K562 (cell line): ENCODE measurements at regions not wholly inside any gene's neighbourhood (a gene's known extent, or its start where the extent isn't known, plus 50 kb on each side); places are given as distances from the start of the nearest gene placed in this dataset.

Experiments used
- ATAC-seq: fragments of 200-7000 bp; cut with Tn5 transposase; 3 replicates; pipeline ENCODE4 v1.9.1; 2020; ENCODE audit warnings: moderate library complexity
- BruUV-seq: library from RNA; stranded (reverse); fragments of 400-500 nt; replicated peaks from 2 replicates; lab custom pipeline; 2021; lab: Mats Ljungman, UMichigan
- CTCF ChIA-PET: fragments of 300-600 bp; formaldehyde crosslinking; extraction: SDS; loops from one replicate; lab custom pipeline; 2021; ENCODE audit warnings: low intra/inter-chr PET ratio; lab: Yijun Ruan, JAX
- POLR2A ChIA-PET: fragments of 300-600, 350-650 bp; sonication (Branson Sonifier 250); formaldehyde crosslinking; extraction: SDS; loops from one replicate; lab custom pipeline; 2021; ENCODE audit warnings: antibody characterized with exemption, inconsistent platforms; lab: Yijun Ruan, JAX
- DNase-seq, 4 experiments: peaks; one replicate each; pipeline versions ENCODE4 v3.0.0 to v3.0.0-alpha.2; 2011 to 2018; ENCODE audit warnings: low spot score in 3 of 4, mixed read lengths in 3 of 4; ENCODE audit errors: extremely low read depth in 1 of 4
- FAIRE-seq: peaks from 2 replicates; lab custom pipeline; 2011; peaks lifted over from hg19 to GRCh38; lab: Jason Lieb, UNC
- H2AFZ ChIP-seq: 2 replicates; pipeline ENCODE4 v1.6.0; 2011; ENCODE audit warnings: low read depth, low read length, control low read depth, inconsistent platforms
- H3K27ac ChIP-seq: fragments of 200-600 bp; 3 replicates; pipeline ENCODE4 v1.8.0; 2011; ENCODE audit warnings: low read depth, mild to moderate bottlenecking, control low read depth, inconsistent platforms, low read length, moderate library complexity, mixed read lengths; ENCODE audit errors: extremely low read depth
- H3K27me3 ChIP-seq, 2 experiments: fragments of 300-600 bp in 1 of 2; 2 replicates in 1 of 2; 3 replicates in 1 of 2; pipeline versions ENCODE4 v1.6.0 to v1.8.0; 2011; ENCODE audit warnings: inconsistent platforms in 2 of 2, low read length in 2 of 2, mild to moderate bottlenecking in 1 of 2, mixed read lengths in 1 of 2, moderate library complexity in 1 of 2; ENCODE audit not compliant: control insufficient read depth in 2 of 2, insufficient read depth in 2 of 2
- H3K36me3 ChIP-seq: fragments of 300-600 bp; 3 replicates; pipeline ENCODE4 v1.8.0; 2011; ENCODE audit warnings: mild to moderate bottlenecking, low read length, inconsistent platforms; ENCODE audit not compliant: control insufficient read depth, insufficient read depth
- H3K4me1 ChIP-seq, 2 experiments: fragments of 200-600 bp in 1 of 2; replicated peaks in 1 of 2; 2 replicates in 1 of 2; 3 replicates in 1 of 2; pipeline versions ENCODE4 v1.5.1 to v1.8.0; 2011; ENCODE audit warnings: inconsistent platforms in 2 of 2, low read length in 2 of 2, mild to moderate bottlenecking in 1 of 2, mixed read lengths in 1 of 2, moderate library complexity in 1 of 2; ENCODE audit not compliant: control insufficient read depth in 2 of 2, insufficient read depth in 2 of 2
- H3K4me2 ChIP-seq: 2 replicates; pipeline ENCODE4 v1.6.1; 2011; ENCODE audit warnings: low read length, control low read depth, inconsistent platforms, mixed read lengths; ENCODE audit not compliant: insufficient read depth
- H3K4me3 ChIP-seq: fragments of 200-600 bp; sonication (generic), shearing (Covaris generic); 2 replicates; pipeline ENCODE4 v1.5.1; 2016; ENCODE audit warnings: control low read depth, inconsistent platforms
- H3K79me2 ChIP-seq: fragments of 200-600 bp; 3 replicates; pipeline ENCODE4 v1.8.0; 2011; ENCODE audit warnings: low read length, inconsistent platforms; ENCODE audit not compliant: control insufficient read depth, insufficient read depth
- H3K9ac ChIP-seq, 2 experiments: 2 replicates each; pipeline versions ENCODE4 v1.6.0 to v1.6.1; 2011; ENCODE audit warnings: low read depth in 2 of 2, low read length in 2 of 2, control low read depth in 1 of 2, inconsistent platforms in 1 of 2, mild to moderate bottlenecking in 1 of 2, mixed read lengths in 1 of 2; ENCODE audit not compliant: insufficient read depth in 1 of 2
- H3K9me1 ChIP-seq: one replicate; pipeline ENCODE4 v1.6.0; 2011; ENCODE audit warnings: inconsistent platforms, mild to moderate bottlenecking, low read length, moderate library complexity; ENCODE audit not compliant: control insufficient read depth, insufficient read depth
- H3K9me3 ChIP-seq: replicated peaks from 2 replicates; pipeline ENCODE4 v1.5.1; 2011; ENCODE audit warnings: low read depth, low read length, inconsistent platforms; ENCODE audit not compliant: control insufficient read depth, insufficient read depth
- H4K20me1 ChIP-seq: replicated peaks from 2 replicates; pipeline ENCODE4 v1.6.1; 2011; ENCODE audit warnings: low read length, inconsistent platforms, mixed read lengths; ENCODE audit not compliant: control insufficient read depth, insufficient read depth
- CC2D1A ChIP-seq: fragments of 450-650 bp; IDR thresholded peaks from 2 replicates; pipeline ENCODE4 v1.6.1; 2017; ENCODE audit warnings: mild to moderate bottlenecking
- ELF4 ChIP-seq: fragments of 450-650 bp; formaldehyde crosslinking; IDR thresholded peaks from 2 replicates; pipeline ENCODE4 v1.4.0; 2022; ENCODE audit warnings: missing genetic modification characterization
- FOSL1 ChIP-seq: fragments of 200-800 bp; sonication (Bioruptor generic); conservative IDR thresholded peaks from 2 replicates; pipeline ENCODE4 v1.6.1; 2016; ENCODE audit warnings: missing genetic modification characterization, missing compliant biosample characterization
- NCOR1 ChIP-seq: fragments of 450-650 bp; IDR thresholded peaks from 2 replicates; pipeline ENCODE4 v1.6.1; 2016; ENCODE audit warnings: mild to moderate bottlenecking, moderate library complexity
- TARDBP ChIP-seq: fragments of 450-650 bp; IDR thresholded peaks from 2 replicates; pipeline ENCODE4 v1.6.1; 2016
- WHSC1 ChIP-seq: IDR thresholded peaks from one replicate; pipeline ENCODE4 v1.6.1; 2012; ENCODE audit warnings: low read length, control low read depth, inconsistent platforms
- ZKSCAN1 ChIP-seq: fragments of 150-350 bp; IDR thresholded peaks from 2 replicates; pipeline ENCODE4 v1.6.1; 2016; ENCODE audit warnings: low read depth, low read length
- WGBS: fragments of 100-300 bp; shearing (Covaris generic); methylation state at CpG from one replicate; pipeline ENCODE4 v1.1.6; 2016; ENCODE audit warnings: low coverage, mixed read lengths; ENCODE audit not compliant: insufficient coverage; ENCODE audit errors: missing lambda C conversion rate; 5-methylcytosine and 5-hydroxymethylcytosine counted together
- in situ Hi-C: fragments of 300-500 bp; cut with MboI; formaldehyde crosslinking; loops from 4 replicates; pipeline ENCODE4 v1.15.0; 2018; ENCODE audit warnings: inconsistent platforms, mixed read lengths
- intact Hi-C: fragments of 100-400 bp; cut with micrococcal nuclease; formaldehyde crosslinking; loops from 2 replicates; pipeline ENCODE4 v1.14.2; 2022
- TF ChIP-seq, protein P1 (sequence below): sonication (generic); formaldehyde crosslinking; IDR thresholded peaks from 2 replicates; pipeline ENCODE4 v1.8.1; 2022; ENCODE audit warnings: missing genetic modification reagents

DNA sequence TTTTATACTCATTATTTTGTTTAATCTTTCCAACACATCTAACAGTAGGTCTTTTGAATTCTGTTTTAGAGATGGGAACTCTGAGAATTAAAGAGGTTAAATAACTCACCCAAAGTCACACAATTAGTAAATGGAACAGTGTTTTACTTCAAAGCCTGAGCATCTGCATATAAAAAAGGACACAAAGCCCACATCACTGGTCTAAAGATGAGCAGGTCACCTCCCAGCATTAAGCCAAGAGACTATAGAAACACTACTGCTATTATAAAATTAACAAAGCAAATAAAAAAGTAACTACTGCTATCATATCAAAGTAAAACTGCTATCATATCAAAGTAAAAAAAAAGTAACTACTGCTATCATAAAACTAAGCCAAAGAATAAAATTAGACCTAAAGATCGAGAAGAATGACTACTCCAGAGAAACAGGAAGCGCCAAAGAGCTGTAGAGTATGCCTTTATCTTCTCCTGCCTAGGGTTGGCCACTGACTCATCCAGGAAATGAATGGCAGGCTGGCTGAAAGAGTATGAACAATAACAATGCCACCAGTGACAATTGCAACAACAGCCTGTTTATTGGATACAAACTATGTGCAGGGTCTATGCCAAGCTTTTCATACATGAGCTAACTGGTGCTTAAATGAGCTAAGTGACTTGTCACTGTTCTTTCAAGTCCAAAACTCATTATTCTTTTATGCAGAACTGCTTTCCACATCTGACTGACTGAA is 1153.0 kb upstream of the TENM4 start:
- H2AFZ ChIP-seq = no peak overlapping the region
- ChIA-PET POLR2A (no interaction called here), CTCF (no interaction called here)
- in situ Hi-C loops (no loop called here), intact Hi-C loops (no loop called here)
- H3K79me2 ChIP-seq = no peaks in the 10 kb centered on the region
- no peaks in the 10 kb centered on the region for H3K27me3 ChIP-seq
- DNase-seq = no peak
- no peak for ATAC-seq
- no peak for FAIRE-seq
- no peak overlapping the region for H3K9ac ChIP-seq
- no peaks in the 10 kb centered on the region for H3K9me3 ChIP-seq
- no peak overlapping the region for H3K27ac ChIP-seq
- no peaks in the 10 kb centered on the region for H3K4me1 ChIP-seq
- H4K20me1 ChIP-seq = no peaks in the 10 kb centered on the region
- 0% methylated on average over 2 of the region's 2 CpGs for WGBS
- no peak for TF ChIP-seq WHSC1
- no peak for TF ChIP-seq ELF4
- TF ChIP-seq TARDBP = no peak
- TF ChIP-seq NCOR1 = no peak
- no peak for TF ChIP-seq ZKSCAN1
- TF ChIP-seq FOSL1 (tag) = peak; percentile 27; the same call in 1 of the 2 replicates
- TF ChIP-seq, protein P1, sequence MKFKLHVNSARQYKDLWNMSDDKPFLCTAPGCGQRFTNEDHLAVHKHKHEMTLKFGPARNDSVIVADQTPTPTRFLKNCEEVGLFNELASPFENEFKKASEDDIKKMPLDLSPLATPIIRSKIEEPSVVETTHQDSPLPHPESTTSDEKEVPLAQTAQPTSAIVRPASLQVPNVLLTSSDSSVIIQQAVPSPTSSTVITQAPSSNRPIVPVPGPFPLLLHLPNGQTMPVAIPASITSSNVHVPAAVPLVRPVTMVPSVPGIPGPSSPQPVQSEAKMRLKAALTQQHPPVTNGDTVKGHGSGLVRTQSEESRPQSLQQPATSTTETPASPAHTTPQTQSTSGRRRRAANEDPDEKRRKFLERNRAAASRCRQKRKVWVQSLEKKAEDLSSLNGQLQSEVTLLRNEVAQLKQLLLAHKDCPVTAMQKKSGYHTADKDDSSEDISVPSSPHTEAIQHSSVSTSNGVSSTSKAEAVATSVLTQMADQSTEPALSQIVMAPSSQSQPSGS (CRISPR knock-in tag) = no peak
- TF ChIP-seq CC2D1A = no peak
- TF ChIP-seq, all 486 proteins: peak for 1
- BruUV-seq = no TSS peak
- H3K4me2 ChIP-seq = no peak overlapping the region
- H3K36me3 ChIP-seq = no peaks in the 10 kb centered on the region
- H3K9me1 ChIP-seq = no peaks in the 10 kb centered on the region
- H3K4me3 ChIP-seq = no peak overlapping the region
